PFSK-1 (cell line): ENCODE measurements at regions not wholly inside any gene's neighbourhood (a gene's known extent, or its start where the extent isn't known, plus 50 kb on each side); places are given as distances from the start of the nearest gene placed in this dataset.
A peak's percentile ranks its signal among the peaks of the same experiment; 100 is the strongest.

ENCODE experiments used
- FOXP2 ChIP-seq: optimal IDR thresholded peaks from 2 replicates; pipeline ENCODE3; 2011; ENCODE audit warnings: borderline replicate concordance, control low read depth, inconsistent platforms; ENCODE audit not compliant: insufficient read depth; ENCODE audit errors: extremely low read length, extremely low read depth
- POLR2AphosphoS5 ChIP-seq: IDR thresholded peaks from 2 replicates; pipeline ENCODE4 v1.6.1; 2012; ENCODE audit warnings: low read depth, mild to moderate bottlenecking, control low read depth, low read length, moderate library complexity
- SIN3A ChIP-seq: IDR thresholded peaks from 2 replicates; pipeline ENCODE4 v1.6.1; 2012; ENCODE audit warnings: mild to moderate bottlenecking, low read length, moderate library complexity, borderline replicate concordance; ENCODE audit not compliant: insufficient read depth
- TAF1 ChIP-seq: IDR thresholded peaks from 2 replicates; pipeline ENCODE4 v1.6.1; 2012; ENCODE audit warnings: low read length, control low read depth, borderline replicate concordance; ENCODE audit not compliant: insufficient read depth
- TF ChIP-seq, protein P1 (sequence below), 2 experiments: IDR thresholded peaks; 2 replicates each; pipeline versions ENCODE4 v1.6.1 to v1.8.0; 2011 to 2012; ENCODE audit warnings: low read depth in 2 of 2, low read length in 2 of 2, control low read depth in 1 of 2, inconsistent platforms in 1 of 2, mild to moderate bottlenecking in 1 of 2, moderate library complexity in 1 of 2; ENCODE audit not compliant: insufficient read depth in 1 of 2

DNA sequence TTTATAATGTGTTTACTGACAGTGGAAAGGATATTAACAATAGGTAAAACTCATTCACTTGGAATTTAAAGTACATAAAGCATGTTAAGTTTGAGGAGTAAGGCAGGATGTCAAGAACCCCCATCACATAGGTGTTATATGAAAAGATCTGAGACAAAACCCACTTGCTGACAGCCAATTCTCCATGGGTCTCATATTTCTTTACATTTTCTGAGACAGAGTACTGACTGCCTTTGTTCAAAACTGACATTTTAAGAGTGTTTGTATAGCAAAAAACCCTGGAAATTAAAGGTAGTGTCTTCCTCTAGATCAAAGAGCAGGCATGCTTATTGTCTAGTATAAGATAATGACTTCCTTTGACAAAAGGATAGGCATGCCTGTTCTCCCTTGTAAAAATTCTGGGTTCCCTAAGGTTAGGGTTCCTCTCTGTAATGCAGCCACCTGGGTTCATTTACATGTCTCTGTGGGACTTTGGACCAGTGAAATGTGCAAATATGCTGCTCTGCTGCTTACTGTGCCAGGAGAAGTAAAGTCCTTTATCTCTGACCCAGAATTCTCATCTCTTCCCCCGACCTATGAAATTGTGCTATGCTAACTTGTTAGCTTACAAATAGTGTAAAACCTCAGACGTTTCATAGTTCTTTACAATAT, 123.6 kb downstream of the PCDH18 start:
- TF ChIP-seq FOXP2: no peak

DNA sequence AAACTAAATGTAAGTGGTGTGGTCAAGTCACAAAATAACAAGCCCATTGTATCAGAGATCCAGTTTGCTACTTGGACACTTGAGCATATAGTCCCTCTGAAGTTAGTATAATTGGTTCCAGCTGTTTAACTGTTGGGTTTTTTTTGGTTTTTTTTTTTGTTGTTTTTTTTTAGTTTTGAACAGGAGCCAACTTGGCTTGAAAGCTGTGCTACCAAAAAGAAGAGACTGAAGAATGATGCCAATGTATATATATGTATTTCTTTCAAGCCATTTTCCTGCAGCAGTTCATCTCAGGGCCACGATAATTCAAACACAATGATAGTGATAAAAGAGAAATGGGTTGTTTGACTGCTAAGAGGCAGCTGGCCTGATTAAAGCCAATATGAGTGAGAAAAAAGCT, 138.3 kb downstream of the PCDH18 start:
- no peak for TF ChIP-seq TAF1
- TF ChIP-seq POLR2AphosphoS5: no peak
- TF ChIP-seq, protein P1, sequence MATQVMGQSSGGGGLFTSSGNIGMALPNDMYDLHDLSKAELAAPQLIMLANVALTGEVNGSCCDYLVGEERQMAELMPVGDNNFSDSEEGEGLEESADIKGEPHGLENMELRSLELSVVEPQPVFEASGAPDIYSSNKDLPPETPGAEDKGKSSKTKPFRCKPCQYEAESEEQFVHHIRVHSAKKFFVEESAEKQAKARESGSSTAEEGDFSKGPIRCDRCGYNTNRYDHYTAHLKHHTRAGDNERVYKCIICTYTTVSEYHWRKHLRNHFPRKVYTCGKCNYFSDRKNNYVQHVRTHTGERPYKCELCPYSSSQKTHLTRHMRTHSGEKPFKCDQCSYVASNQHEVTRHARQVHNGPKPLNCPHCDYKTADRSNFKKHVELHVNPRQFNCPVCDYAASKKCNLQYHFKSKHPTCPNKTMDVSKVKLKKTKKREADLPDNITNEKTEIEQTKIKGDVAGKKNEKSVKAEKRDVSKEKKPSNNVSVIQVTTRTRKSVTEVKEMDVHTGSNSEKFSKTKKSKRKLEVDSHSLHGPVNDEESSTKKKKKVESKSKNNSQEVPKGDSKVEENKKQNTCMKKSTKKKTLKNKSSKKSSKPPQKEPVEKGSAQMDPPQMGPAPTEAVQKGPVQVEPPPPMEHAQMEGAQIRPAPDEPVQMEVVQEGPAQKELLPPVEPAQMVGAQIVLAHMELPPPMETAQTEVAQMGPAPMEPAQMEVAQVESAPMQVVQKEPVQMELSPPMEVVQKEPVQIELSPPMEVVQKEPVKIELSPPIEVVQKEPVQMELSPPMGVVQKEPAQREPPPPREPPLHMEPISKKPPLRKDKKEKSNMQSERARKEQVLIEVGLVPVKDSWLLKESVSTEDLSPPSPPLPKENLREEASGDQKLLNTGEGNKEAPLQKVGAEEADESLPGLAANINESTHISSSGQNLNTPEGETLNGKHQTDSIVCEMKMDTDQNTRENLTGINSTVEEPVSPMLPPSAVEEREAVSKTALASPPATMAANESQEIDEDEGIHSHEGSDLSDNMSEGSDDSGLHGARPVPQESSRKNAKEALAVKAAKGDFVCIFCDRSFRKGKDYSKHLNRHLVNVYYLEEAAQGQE (IDR thresholded peaks at IDR 0.05; ENCODE audit: insufficient read depth in 1 of 2, low read depth in 2 of 2, low read length in 2 of 2): no peak
- TF ChIP-seq SIN3A: 0 out of 2 replicates have a peak, but pooled peaks have one; percentile 27

DNA sequence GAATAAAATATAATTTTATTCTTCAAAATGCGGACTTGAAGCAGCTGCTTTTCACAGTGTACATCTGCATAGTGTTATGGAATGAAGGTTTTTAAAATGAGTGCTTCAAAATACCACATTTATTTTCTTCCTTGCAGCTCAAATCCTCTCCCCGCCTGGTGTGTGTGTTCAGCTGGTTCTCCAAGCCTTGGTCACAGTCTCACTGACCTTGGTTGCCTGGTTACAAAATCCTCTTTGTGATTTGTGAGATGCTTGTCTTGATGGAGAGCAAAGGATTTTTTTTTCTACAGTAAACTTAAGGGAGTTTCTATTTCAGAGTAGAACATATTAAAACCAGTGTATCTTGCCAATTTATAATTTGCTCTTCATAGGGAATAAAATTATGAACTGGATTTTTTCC, 139.2 kb downstream of the PCDH18 start:
- TF ChIP-seq FOXP2: no peak
- TF ChIP-seq POLR2AphosphoS5: no peak
- TF ChIP-seq SIN3A: no peak
- TF ChIP-seq TAF1: no peak
- TF ChIP-seq, protein P1 (IDR thresholded peaks at IDR 0.05; ENCODE audit: insufficient read depth in 1 of 2, low read depth in 2 of 2, low read length in 2 of 2): no peak

DNA sequence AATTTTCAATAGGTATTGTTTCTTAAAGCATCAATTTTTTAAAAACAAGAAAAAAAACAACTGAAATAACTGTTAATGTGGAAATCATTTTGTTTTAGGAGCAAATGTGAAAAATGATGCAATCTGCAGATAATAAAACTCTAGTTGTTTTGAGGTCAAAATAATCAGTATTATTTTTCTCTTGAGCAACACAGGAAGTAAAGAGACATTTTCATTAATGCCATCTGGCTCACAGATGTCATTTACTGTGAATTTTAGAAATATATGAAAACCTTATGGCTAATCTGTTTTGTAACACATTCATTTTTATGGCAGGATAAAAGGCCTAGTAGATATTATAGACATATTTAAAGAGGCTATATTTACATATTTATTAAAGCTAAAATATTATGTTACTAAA, 141.6 kb downstream of the PCDH18 start:
- TF ChIP-seq POLR2AphosphoS5 (0 out of 2 replicates have a peak, but pooled peaks have one; percentile 4), FOXP2 (no peak)

DNA sequence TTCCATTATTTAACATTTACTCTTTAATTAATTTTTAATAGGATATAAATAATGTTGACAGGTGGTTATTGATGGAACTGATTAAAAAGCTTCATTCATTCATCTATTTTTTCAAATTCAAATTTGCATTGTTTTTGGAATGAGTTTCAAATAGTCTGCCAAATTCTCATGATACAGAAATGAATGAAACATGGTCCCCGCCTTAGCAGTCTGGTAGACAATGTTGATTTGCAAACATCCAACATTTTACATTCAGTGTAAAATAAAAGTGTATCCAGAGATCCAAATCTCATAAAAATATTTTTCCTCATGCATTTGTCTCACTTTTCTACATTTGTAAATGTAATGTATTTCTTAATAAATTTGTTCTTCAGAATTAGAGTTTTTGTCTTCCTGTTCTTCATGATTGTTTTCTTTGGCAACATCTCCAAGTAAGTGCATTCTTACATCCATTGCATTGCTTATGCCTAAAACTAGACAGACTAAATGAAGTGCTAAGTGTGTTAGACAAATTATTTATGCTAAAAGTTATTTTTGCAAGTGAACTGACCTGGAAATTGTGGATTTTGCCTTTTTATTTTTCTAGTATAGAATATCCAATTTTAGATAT, 142.3 kb downstream of the PCDH18 start:
- TF ChIP-seq TAF1 (no peak), POLR2AphosphoS5 (no peak), SIN3A (no peak), FOXP2 (no peak)
- TF ChIP-seq, protein P1 (IDR thresholded peaks at IDR 0.05; ENCODE audit: insufficient read depth in 1 of 2, low read depth in 2 of 2, low read length in 2 of 2): no peak

DNA sequence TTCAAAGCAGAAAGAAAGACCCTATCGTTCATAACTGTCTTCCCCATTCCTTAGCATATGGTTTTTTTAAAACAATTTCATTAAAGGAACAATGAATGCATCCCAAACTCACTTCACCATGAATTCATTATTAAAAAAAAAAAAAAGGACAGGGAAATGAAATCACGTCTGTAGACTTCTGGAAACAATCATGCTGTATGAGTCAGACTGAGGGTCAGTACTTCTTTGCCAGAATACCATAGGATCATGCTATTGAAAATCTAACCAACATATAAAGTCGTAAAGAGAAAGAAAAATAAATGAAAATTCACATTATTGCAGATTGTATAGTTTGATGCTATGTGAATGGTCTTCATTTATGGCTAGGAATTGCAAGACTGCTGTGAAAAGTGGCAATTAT, 144.4 kb downstream of the PCDH18 start:
- TF ChIP-seq POLR2AphosphoS5 (no peak), SIN3A (no peak), FOXP2 (no peak), TAF1 (no peak)
